Prostate gland (tissue), 2 donors: ENCODE measurements at regions not wholly inside any gene's neighbourhood (a gene's known extent, or its start where the extent isn't known, plus 50 kb on each side); places are given as distances from the start of the nearest gene placed in this dataset.

Source experiments
- POLR2A ChIP-seq: fragments of 450-650 bp; IDR thresholded peaks from one replicate; pipeline ENCODE4 v1.6.1; 2016; ENCODE audit warnings: antibody characterized with exemption, mild to moderate bottlenecking
- TF ChIP-seq, protein P1 (sequence below), 4 experiments: fragments of 200-600 bp in 2 of 4; fragments of 450-650 bp in 2 of 4; sonication (generic) in 2 of 4; IDR thresholded peaks; 1 replicate in 3 of 4; 2 replicates in 1 of 4; pipeline ENCODE4 v1.5.1; 2016 to 2019; ENCODE audit warnings: antibody characterized with exemption in 4 of 4, mild to moderate bottlenecking in 2 of 4, moderate library complexity in 2 of 4

DNA sequence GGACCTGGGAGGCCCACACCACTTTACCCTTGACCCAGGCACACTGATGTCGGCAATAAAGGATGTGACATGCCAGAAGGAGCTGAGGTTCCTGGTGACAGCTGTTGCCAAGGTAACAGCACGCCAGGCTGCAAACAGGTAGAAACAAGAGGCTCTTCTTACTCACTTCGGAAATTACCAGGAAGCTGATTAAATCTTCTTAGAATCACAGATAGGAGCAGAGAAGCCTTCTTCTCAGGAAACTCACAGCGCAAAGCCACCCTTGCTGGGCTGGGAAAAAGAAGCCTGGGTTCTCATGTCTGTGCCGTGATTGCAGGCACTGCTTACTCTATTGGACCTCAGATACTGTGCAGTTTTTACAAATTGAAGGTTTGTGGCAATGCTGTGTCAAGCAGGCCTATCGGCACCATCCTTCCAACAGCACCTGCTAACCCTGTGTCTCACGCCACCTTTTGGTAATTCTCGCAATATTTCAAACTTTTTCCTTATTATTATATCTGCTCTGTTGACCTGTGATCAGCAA is 61.0 kb upstream of the TAF1B start:
- TF ChIP-seq, protein P1, sequence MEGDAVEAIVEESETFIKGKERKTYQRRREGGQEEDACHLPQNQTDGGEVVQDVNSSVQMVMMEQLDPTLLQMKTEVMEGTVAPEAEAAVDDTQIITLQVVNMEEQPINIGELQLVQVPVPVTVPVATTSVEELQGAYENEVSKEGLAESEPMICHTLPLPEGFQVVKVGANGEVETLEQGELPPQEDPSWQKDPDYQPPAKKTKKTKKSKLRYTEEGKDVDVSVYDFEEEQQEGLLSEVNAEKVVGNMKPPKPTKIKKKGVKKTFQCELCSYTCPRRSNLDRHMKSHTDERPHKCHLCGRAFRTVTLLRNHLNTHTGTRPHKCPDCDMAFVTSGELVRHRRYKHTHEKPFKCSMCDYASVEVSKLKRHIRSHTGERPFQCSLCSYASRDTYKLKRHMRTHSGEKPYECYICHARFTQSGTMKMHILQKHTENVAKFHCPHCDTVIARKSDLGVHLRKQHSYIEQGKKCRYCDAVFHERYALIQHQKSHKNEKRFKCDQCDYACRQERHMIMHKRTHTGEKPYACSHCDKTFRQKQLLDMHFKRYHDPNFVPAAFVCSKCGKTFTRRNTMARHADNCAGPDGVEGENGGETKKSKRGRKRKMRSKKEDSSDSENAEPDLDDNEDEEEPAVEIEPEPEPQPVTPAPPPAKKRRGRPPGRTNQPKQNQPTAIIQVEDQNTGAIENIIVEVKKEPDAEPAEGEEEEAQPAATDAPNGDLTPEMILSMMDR (IDR thresholded peaks at IDR 0.05) = peak in 1 of 4 experiments; percentile 10
- no peak for TF ChIP-seq POLR2A
